K562 (cell line): ENCODE measurements at regions not wholly inside any gene's neighbourhood (a gene's known extent, or its start where the extent isn't known, plus 50 kb on each side); places are given as distances from the start of the nearest gene placed in this dataset.

ENCODE experiments used
- ATAC-seq: fragments of 200-7000 bp; cut with Tn5 transposase; 3 replicates; pipeline ENCODE4 v1.9.1; 2020; ENCODE audit warnings: moderate library complexity
- BruUV-seq: library from RNA; stranded (reverse); fragments of 400-500 nt; replicated peaks from 2 replicates; lab custom pipeline; 2021; lab: Mats Ljungman, UMichigan
- CTCF ChIA-PET: fragments of 300-600 bp; formaldehyde crosslinking; extraction: SDS; loops from one replicate; lab custom pipeline; 2021; ENCODE audit warnings: low intra/inter-chr PET ratio; lab: Yijun Ruan, JAX
- POLR2A ChIA-PET: fragments of 300-600, 350-650 bp; sonication (Branson Sonifier 250); formaldehyde crosslinking; extraction: SDS; loops from one replicate; lab custom pipeline; 2021; ENCODE audit warnings: antibody characterized with exemption, inconsistent platforms; lab: Yijun Ruan, JAX
- DNase-seq, 4 experiments: peaks; one replicate each; pipeline versions ENCODE4 v3.0.0 to v3.0.0-alpha.2; 2011 to 2018; ENCODE audit warnings: low spot score in 3 of 4, mixed read lengths in 3 of 4; ENCODE audit errors: extremely low read depth in 1 of 4
- FAIRE-seq: peaks from 2 replicates; lab custom pipeline; 2011; peaks lifted over from hg19 to GRCh38; lab: Jason Lieb, UNC
- H2AFZ ChIP-seq: 2 replicates; pipeline ENCODE4 v1.6.0; 2011; ENCODE audit warnings: low read depth, low read length, control low read depth, inconsistent platforms
- H3K27ac ChIP-seq: fragments of 200-600 bp; 3 replicates; pipeline ENCODE4 v1.8.0; 2011; ENCODE audit warnings: low read depth, mild to moderate bottlenecking, control low read depth, inconsistent platforms, low read length, moderate library complexity, mixed read lengths; ENCODE audit errors: extremely low read depth
- H3K27me3 ChIP-seq, 2 experiments: fragments of 300-600 bp in 1 of 2; 2 replicates in 1 of 2; 3 replicates in 1 of 2; pipeline versions ENCODE4 v1.6.0 to v1.8.0; 2011; ENCODE audit warnings: inconsistent platforms in 2 of 2, low read length in 2 of 2, mild to moderate bottlenecking in 1 of 2, mixed read lengths in 1 of 2, moderate library complexity in 1 of 2; ENCODE audit not compliant: control insufficient read depth in 2 of 2, insufficient read depth in 2 of 2
- H3K36me3 ChIP-seq: fragments of 300-600 bp; 3 replicates; pipeline ENCODE4 v1.8.0; 2011; ENCODE audit warnings: mild to moderate bottlenecking, low read length, inconsistent platforms; ENCODE audit not compliant: control insufficient read depth, insufficient read depth
- H3K4me1 ChIP-seq, 2 experiments: fragments of 200-600 bp in 1 of 2; replicated peaks in 1 of 2; 2 replicates in 1 of 2; 3 replicates in 1 of 2; pipeline versions ENCODE4 v1.5.1 to v1.8.0; 2011; ENCODE audit warnings: inconsistent platforms in 2 of 2, low read length in 2 of 2, mild to moderate bottlenecking in 1 of 2, mixed read lengths in 1 of 2, moderate library complexity in 1 of 2; ENCODE audit not compliant: control insufficient read depth in 2 of 2, insufficient read depth in 2 of 2
- H3K4me2 ChIP-seq: 2 replicates; pipeline ENCODE4 v1.6.1; 2011; ENCODE audit warnings: low read length, control low read depth, inconsistent platforms, mixed read lengths; ENCODE audit not compliant: insufficient read depth
- H3K4me3 ChIP-seq: fragments of 200-600 bp; sonication (generic), shearing (Covaris generic); 2 replicates; pipeline ENCODE4 v1.5.1; 2016; ENCODE audit warnings: control low read depth, inconsistent platforms
- H3K79me2 ChIP-seq: fragments of 200-600 bp; 3 replicates; pipeline ENCODE4 v1.8.0; 2011; ENCODE audit warnings: low read length, inconsistent platforms; ENCODE audit not compliant: control insufficient read depth, insufficient read depth
- H3K9ac ChIP-seq, 2 experiments: 2 replicates each; pipeline versions ENCODE4 v1.6.0 to v1.6.1; 2011; ENCODE audit warnings: low read depth in 2 of 2, low read length in 2 of 2, control low read depth in 1 of 2, inconsistent platforms in 1 of 2, mild to moderate bottlenecking in 1 of 2, mixed read lengths in 1 of 2; ENCODE audit not compliant: insufficient read depth in 1 of 2
- H3K9me1 ChIP-seq: one replicate; pipeline ENCODE4 v1.6.0; 2011; ENCODE audit warnings: inconsistent platforms, mild to moderate bottlenecking, low read length, moderate library complexity; ENCODE audit not compliant: control insufficient read depth, insufficient read depth
- H3K9me3 ChIP-seq: replicated peaks from 2 replicates; pipeline ENCODE4 v1.5.1; 2011; ENCODE audit warnings: low read depth, low read length, inconsistent platforms; ENCODE audit not compliant: control insufficient read depth, insufficient read depth
- H4K20me1 ChIP-seq: replicated peaks from 2 replicates; pipeline ENCODE4 v1.6.1; 2011; ENCODE audit warnings: low read length, inconsistent platforms, mixed read lengths; ENCODE audit not compliant: control insufficient read depth, insufficient read depth
- C11orf30 ChIP-seq: fragments of 450-650 bp; IDR thresholded peaks from 2 replicates; pipeline ENCODE4 v1.6.1; 2016; ENCODE audit warnings: low read depth, mild to moderate bottlenecking
- JUND ChIP-seq, 2 experiments: IDR thresholded peaks; 2 replicates in 1 of 2; 3 replicates in 1 of 2; pipeline ENCODE4 v1.6.1; 2011; ENCODE audit warnings: borderline replicate concordance in 2 of 2, low read depth in 2 of 2, low read length in 2 of 2, improper control_type of control experiment in 1 of 2, missing biosample characterization in 1 of 2, missing genetic modification characterization in 1 of 2, missing genetic modification reagents in 1 of 2
- POLR2H ChIP-seq: IDR thresholded peaks from 2 replicates; pipeline ENCODE4 v1.6.1; 2016; ENCODE audit warnings: missing genetic modification characterization, low read depth, mild to moderate bottlenecking, control low read depth, missing compliant biosample characterization, moderate library complexity
- SIN3B ChIP-seq: fragments of 450-650 bp; IDR thresholded peaks from 2 replicates; pipeline ENCODE4 v1.6.1; 2017; ENCODE audit warnings: low read depth, mild to moderate bottlenecking, moderate library complexity
- ZNF133 ChIP-seq: fragments of 250-450 bp; sonication (Bioruptor Pico); IDR thresholded peaks from 2 replicates; pipeline ENCODE4 v1.4.0; 2020; ENCODE audit warnings: mild to moderate bottlenecking
- ZNF316 ChIP-seq: fragments of 450-650 bp; IDR thresholded peaks from 2 replicates; pipeline ENCODE4 v1.6.1; 2016
- WGBS: fragments of 100-300 bp; shearing (Covaris generic); methylation state at CpG from one replicate; pipeline ENCODE4 v1.1.6; 2016; ENCODE audit warnings: low coverage, mixed read lengths; ENCODE audit not compliant: insufficient coverage; ENCODE audit errors: missing lambda C conversion rate; 5-methylcytosine and 5-hydroxymethylcytosine counted together
- in situ Hi-C: fragments of 300-500 bp; cut with MboI; formaldehyde crosslinking; loops from 4 replicates; pipeline ENCODE4 v1.15.0; 2018; ENCODE audit warnings: inconsistent platforms, mixed read lengths
- intact Hi-C: fragments of 100-400 bp; cut with micrococcal nuclease; formaldehyde crosslinking; loops from 2 replicates; pipeline ENCODE4 v1.14.2; 2022
- TF ChIP-seq, protein P1 (sequence below): fragments of 450-650 bp; conservative IDR thresholded peaks from 2 replicates; pipeline ENCODE4 v1.6.1; 2016; ENCODE audit warnings: missing genetic modification characterization, low read depth, mild to moderate bottlenecking, missing compliant biosample characterization, moderate library complexity
- TF ChIP-seq, protein P2 (sequence below): fragments of 250-450 bp; sonication (Bioruptor Pico); IDR thresholded peaks from 2 replicates; pipeline ENCODE4 v1.9.0; 2021; ENCODE audit warnings: mild to moderate bottlenecking, inconsistent platforms

DNA sequence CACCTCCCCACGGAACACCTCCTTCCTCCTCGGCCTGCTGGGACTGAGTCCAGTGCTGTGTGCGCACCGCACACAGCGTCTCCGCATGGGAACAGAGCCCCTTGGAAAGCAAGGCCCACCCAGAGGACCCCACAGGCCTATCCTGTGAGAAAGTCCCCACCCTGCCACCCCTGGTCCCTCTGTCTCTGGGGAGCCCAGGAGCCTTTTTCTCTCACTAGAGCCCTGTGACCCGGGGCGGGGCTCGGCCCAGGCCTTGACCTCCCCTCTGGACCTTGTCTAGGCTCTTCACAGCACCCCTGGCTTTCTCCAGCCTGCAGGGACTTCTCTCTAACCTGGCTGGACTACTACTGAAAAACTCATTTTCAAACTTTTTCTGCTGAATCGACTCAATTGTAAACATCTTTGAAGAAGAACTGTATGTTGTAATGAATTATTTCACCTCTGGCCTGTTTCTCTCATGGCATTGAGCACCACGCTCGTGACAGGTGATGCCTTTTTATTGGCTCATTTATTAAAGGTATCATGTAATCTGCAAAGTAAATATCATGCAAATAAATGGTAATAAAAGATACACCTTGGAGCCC is 89.2 kb downstream of the IRX1 start:
- intact Hi-C loops: no loop called here
- ChIA-PET POLR2A (no interaction called here), CTCF (no interaction called here)
- H3K27ac ChIP-seq: no peak overlapping the region
- no peak overlapping the region for H3K4me3 ChIP-seq
- no peaks in the 10 kb centered on the region for H3K79me2 ChIP-seq
- FAIRE-seq (no peak), ATAC-seq (no peak), DNase-seq (no peak)
- H3K9ac ChIP-seq: no peak overlapping the region
- H3K36me3 ChIP-seq: no peaks in the 10 kb centered on the region
- H3K4me1 ChIP-seq: no peaks in the 10 kb centered on the region
- TF ChIP-seq ZNF133 (CRISPR knock-in tag) (no peak), ZNF316 (peak; percentile 32; the same call in 1 of the 2 replicates), C11orf30 (peak; percentile 17; the same call in 1 of the 2 replicates), POLR2H (tag) (no peak), JUND (IDR thresholded peaks at IDR 0.05; ENCODE audit: borderline replicate concordance, low read depth, low read length) (no peak), JUND (tag; IDR thresholded peaks at IDR 0.05; ENCODE audit: borderline replicate concordance, low read depth, low read length) (no peak), SIN3B (no peak)
- TF ChIP-seq, protein P1, sequence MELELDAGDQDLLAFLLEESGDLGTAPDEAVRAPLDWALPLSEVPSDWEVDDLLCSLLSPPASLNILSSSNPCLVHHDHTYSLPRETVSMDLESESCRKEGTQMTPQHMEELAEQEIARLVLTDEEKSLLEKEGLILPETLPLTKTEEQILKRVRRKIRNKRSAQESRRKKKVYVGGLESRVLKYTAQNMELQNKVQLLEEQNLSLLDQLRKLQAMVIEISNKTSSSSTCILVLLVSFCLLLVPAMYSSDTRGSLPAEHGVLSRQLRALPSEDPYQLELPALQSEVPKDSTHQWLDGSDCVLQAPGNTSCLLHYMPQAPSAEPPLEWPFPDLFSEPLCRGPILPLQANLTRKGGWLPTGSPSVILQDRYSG: no peak
- TF ChIP-seq, protein P2, sequence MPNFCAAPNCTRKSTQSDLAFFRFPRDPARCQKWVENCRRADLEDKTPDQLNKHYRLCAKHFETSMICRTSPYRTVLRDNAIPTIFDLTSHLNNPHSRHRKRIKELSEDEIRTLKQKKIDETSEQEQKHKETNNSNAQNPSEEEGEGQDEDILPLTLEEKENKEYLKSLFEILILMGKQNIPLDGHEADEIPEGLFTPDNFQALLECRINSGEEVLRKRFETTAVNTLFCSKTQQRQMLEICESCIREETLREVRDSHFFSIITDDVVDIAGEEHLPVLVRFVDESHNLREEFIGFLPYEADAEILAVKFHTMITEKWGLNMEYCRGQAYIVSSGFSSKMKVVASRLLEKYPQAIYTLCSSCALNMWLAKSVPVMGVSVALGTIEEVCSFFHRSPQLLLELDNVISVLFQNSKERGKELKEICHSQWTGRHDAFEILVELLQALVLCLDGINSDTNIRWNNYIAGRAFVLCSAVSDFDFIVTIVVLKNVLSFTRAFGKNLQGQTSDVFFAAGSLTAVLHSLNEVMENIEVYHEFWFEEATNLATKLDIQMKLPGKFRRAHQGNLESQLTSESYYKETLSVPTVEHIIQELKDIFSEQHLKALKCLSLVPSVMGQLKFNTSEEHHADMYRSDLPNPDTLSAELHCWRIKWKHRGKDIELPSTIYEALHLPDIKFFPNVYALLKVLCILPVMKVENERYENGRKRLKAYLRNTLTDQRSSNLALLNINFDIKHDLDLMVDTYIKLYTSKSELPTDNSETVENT (CRISPR knock-in tag): no peak
- H3K9me3 ChIP-seq: no peaks in the 10 kb centered on the region
- H3K4me2 ChIP-seq: no peak overlapping the region
- no peak overlapping the region for H2AFZ ChIP-seq
- H4K20me1 ChIP-seq: no peaks in the 10 kb centered on the region
- H3K27me3 ChIP-seq: peaks cover 0 to 4% of the 10 kb centered on the region in 2 experiments; a peak in 1 of 5 replicates
- no peaks in the 10 kb centered on the region for H3K9me1 ChIP-seq
- in situ Hi-C loops: no loop called here
- no TSS peak for BruUV-seq
- under 1% methylated on average over 12 of the region's 12 CpGs for whole genome bisulfite sequencing
